ENCODE measurements at regions not wholly inside any gene's neighbourhood (a gene's known extent, or its start where the extent isn't known, plus 50 kb on each side); places are given as distances from the start of the nearest gene placed in this dataset.

- no peak for TF ChIP-seq CTCF (IDR thresholded peaks at IDR 0.05 in 8 of 11, conservative IDR thresholded peaks at IDR 0.05 in 3 of 11)
- no peak for TF ChIP-seq POLR2A (IDR thresholded peaks at IDR 0.05)
These were observed 1290.0 kb downstream of the UQCRFS1 start for GRCh38 chr19:27922970-27923369.

Measured in spleen (tissue), 7 donors.